Endometrial microvascular endothelial cells (primary cell): ENCODE measurements at regions not wholly inside any gene's neighbourhood (a gene's known extent, or its start where the extent isn't known, plus 50 kb on each side); places are given as distances from the start of the nearest gene placed in this dataset.

Source experiments
- in situ Hi-C: cut with HindIII; loops from 2 replicates; pipeline ENCODE4 v1.10.0; 2017; ENCODE audit warnings: low sequenced_read_pairs, low pct_unique_long_range_greater_than_20kb; ENCODE audit errors: inconsistent ontology term

DNA sequence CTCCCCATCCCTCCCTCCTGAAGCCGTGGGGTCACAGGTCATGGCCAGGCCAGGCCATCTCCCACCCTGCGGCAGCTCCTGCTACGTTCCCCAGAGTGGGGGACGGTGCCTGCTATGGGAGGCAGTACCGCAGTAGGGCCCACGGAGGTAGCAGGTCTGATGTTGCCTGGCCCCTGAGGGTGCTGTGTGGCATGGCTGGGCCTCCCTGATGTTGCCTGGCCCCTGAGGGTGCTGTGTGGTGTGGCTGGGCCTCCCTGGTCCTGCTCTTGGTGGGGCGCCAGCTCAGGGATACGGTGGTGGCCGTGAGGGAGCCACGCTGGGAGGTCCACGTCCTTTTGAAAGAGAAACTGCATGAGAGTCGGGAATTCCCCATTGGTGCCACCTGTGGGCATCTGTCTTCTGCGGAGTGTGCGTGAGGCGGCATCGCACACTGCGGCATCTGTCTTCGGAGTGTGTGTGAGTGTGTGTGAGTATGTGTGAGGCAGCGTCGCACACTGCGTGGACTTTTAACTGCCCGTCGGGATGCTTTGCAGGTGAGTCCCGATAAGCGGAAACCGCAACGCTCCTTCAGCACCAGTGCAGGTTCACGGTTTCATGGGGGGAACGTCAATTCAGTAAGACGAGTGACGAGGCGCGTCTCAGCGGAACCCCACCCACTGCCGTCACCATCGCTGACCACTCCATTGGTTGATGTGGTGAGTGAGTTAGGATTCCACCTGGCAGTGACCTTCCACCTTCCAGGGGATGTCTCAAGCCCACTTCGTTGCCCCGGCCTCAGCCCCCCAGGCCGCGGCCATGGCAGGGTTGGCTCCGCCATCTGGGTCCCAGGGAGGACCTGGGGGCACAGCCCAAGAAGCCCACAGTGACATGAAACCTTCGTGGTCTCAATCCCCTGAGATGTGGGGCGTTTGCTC is 51.2 kb upstream of the CFAP46 start:
- in situ Hi-C loops, result no loop called here

- in situ Hi-C loops, result no loop called here
Measured at GRCh38 chr10:132992433-132993215, 50.3 kb upstream of the CFAP46 start.
